IMR-90 (cell line): ENCODE measurements at regions not wholly inside any gene's neighbourhood (a gene's known extent, or its start where the extent isn't known, plus 50 kb on each side); places are given as distances from the start of the nearest gene placed in this dataset.

ENCODE experiments used
- ATAC-seq: fragments of 200-7000 bp; cut with Tn5 transposase; 2 replicates; pipeline ENCODE4 v1.9.1; 2020; ENCODE audit warnings: low read depth, mild to moderate bottlenecking, moderate library complexity
- BruUV-seq: library from RNA; stranded (reverse); fragments of 400-500 nt; replicated peaks from 2 replicates; lab custom pipeline; 2021; lab: Mats Ljungman, UMichigan
- CTCF ChIA-PET: fragments of 300-600 bp; formaldehyde crosslinking; extraction: SDS; loops from one replicate; lab custom pipeline; 2021; ENCODE audit warnings: antibody characterized with exemption; lab: Yijun Ruan, JAX
- POLR2A ChIA-PET: fragments of 300-600 bp; sonication (Branson Sonifier 250); formaldehyde crosslinking; loops from one replicate; lab custom pipeline; 2022; ENCODE audit warnings: antibody characterized with exemption; ENCODE audit not compliant: unreplicated experiment; lab: Charles Lee
- DNase-seq: peaks from one replicate; pipeline ENCODE4 v3.0.0; 2013
- H2AFZ ChIP-seq: replicated peaks from 2 replicates; pipeline ENCODE3; 2013; ENCODE audit warnings: low read length, mild to moderate bottlenecking; ENCODE audit not compliant: poor library complexity
- H2AK5ac ChIP-seq: 2 replicates; pipeline ENCODE4 v1.6.1; 2013; ENCODE audit warnings: low read depth, low read length, inconsistent platforms
- H2AK9ac ChIP-seq: replicated peaks from 2 replicates; pipeline ENCODE3; 2013; ENCODE audit warnings: mild to moderate bottlenecking, low read depth, low read length, moderate library complexity; ENCODE audit not compliant: poor library complexity
- H2BK120ac ChIP-seq: 2 replicates; pipeline ENCODE4 v1.6.1; 2013; ENCODE audit warnings: low read depth, low read length, inconsistent platforms
- H2BK15ac ChIP-seq: 3 replicates; pipeline ENCODE4 v1.6.1; 2013; ENCODE audit warnings: low read depth, low read length, inconsistent platforms
- H2BK20ac ChIP-seq: 2 replicates; pipeline ENCODE4 v1.6.1; 2013; ENCODE audit warnings: low read depth, mild to moderate bottlenecking, inconsistent platforms, low read length, moderate library complexity
- H2BK5ac ChIP-seq: 2 replicates; pipeline ENCODE4 v1.6.1; 2013; ENCODE audit warnings: mild to moderate bottlenecking, low read depth, low read length, inconsistent platforms; ENCODE audit not compliant: poor library complexity, severe bottlenecking
- H3K14ac ChIP-seq: replicated peaks from 2 replicates; pipeline ENCODE4 v1.6.1; 2013; ENCODE audit warnings: low read depth, low read length, inconsistent platforms
- H3K18ac ChIP-seq: 2 replicates; pipeline ENCODE4 v1.6.1; 2013; ENCODE audit warnings: low read depth, low read length, control low read depth
- H3K23ac ChIP-seq: 2 replicates; pipeline ENCODE4 v1.6.1; 2013; ENCODE audit warnings: low read depth, low read length, inconsistent platforms
- H3K27ac ChIP-seq: 2 replicates; pipeline ENCODE4 v1.5.1; 2013; ENCODE audit warnings: mild to moderate bottlenecking, control low read depth, low read length; ENCODE audit not compliant: insufficient read depth
- H3K27me3 ChIP-seq: 2 replicates; pipeline ENCODE4 v1.6.1; 2013; ENCODE audit warnings: low read length; ENCODE audit not compliant: control insufficient read depth, insufficient read depth
- H3K36me3 ChIP-seq: 2 replicates; pipeline ENCODE4 v1.6.1; 2013; ENCODE audit warnings: low read length, mixed read lengths; ENCODE audit not compliant: control insufficient read depth, insufficient read depth
- H3K4ac ChIP-seq: 2 replicates; pipeline ENCODE4 v1.6.1; 2013; ENCODE audit warnings: low read depth, low read length, inconsistent platforms
- H3K4me1 ChIP-seq: 2 replicates; pipeline ENCODE4 v1.6.1; 2013; ENCODE audit warnings: low read length, mixed read lengths; ENCODE audit not compliant: control insufficient read depth, insufficient read depth
- H3K4me2 ChIP-seq: 2 replicates; pipeline ENCODE4 v1.6.1; 2013; ENCODE audit warnings: low read depth, mild to moderate bottlenecking, control low read depth, low read length, moderate library complexity
- H3K4me3 ChIP-seq: 2 replicates; pipeline ENCODE4 v1.5.1; 2013; ENCODE audit warnings: low read depth, mild to moderate bottlenecking, control low read depth, low read length, moderate library complexity; ENCODE audit not compliant: insufficient read depth
- H3K56ac ChIP-seq: 2 replicates; pipeline ENCODE4 v1.6.1; 2013; ENCODE audit warnings: low read length, inconsistent platforms; ENCODE audit not compliant: insufficient read depth; ENCODE audit errors: extremely low read depth
- H3K79me1 ChIP-seq, 2 experiments: 2 replicates each; pipeline ENCODE4 v1.6.1; 2013; ENCODE audit warnings: low read length in 2 of 2, inconsistent platforms in 1 of 2, low read depth in 1 of 2
- H3K9ac ChIP-seq: 2 replicates; pipeline ENCODE4 v1.6.1; 2013; ENCODE audit warnings: low read depth, low read length, control low read depth
- H3K9me1 ChIP-seq: 2 replicates; pipeline ENCODE4 v1.6.1; 2013; ENCODE audit warnings: low read length, inconsistent platforms; ENCODE audit not compliant: insufficient read depth
- H3K9me3 ChIP-seq: 2 replicates; pipeline ENCODE4 v1.6.1; 2013; ENCODE audit warnings: low read length; ENCODE audit not compliant: control insufficient read depth, insufficient read depth
- H4K20me1 ChIP-seq: 2 replicates; pipeline ENCODE4 v1.6.1; 2013; ENCODE audit warnings: low read length, inconsistent platforms; ENCODE audit not compliant: insufficient read depth
- H4K5ac ChIP-seq: 2 replicates; pipeline ENCODE4 v1.6.1; 2013; ENCODE audit warnings: mild to moderate bottlenecking, low read depth, low read length, control low read depth
- H4K8ac ChIP-seq, 2 experiments: 2 replicates each; pipeline ENCODE4 v1.6.1; 2013; ENCODE audit warnings: low read depth in 2 of 2, low read length in 2 of 2, control low read depth in 1 of 2, inconsistent platforms in 1 of 2
- H4K91ac ChIP-seq: 2 replicates; pipeline ENCODE4 v1.6.1; 2013; ENCODE audit warnings: low read depth, low read length, inconsistent platforms; ENCODE audit not compliant: insufficient read depth
- BHLHE40 ChIP-seq: fragments of 150-350 bp; IDR thresholded peaks from 2 replicates; pipeline ENCODE4 v1.6.1; 2016; ENCODE audit warnings: mild to moderate bottlenecking, low read depth, low read length
- CEBPB ChIP-seq: IDR thresholded peaks from 2 replicates; pipeline ENCODE4 v1.6.1; 2012; ENCODE audit warnings: low read depth, low read length, improper control_type of control experiment
- CHD1 ChIP-seq: IDR thresholded peaks from 2 replicates; pipeline ENCODE4 v1.6.1; 2012; ENCODE audit warnings: low read depth, low read length, improper control_type of control experiment
- FOS ChIP-seq: fragments of 150-350 bp; IDR thresholded peaks from 2 replicates; pipeline ENCODE4 v1.6.1; 2016; ENCODE audit warnings: low read depth, low read length
- MAFK ChIP-seq: IDR thresholded peaks from 2 replicates; pipeline ENCODE4 v1.6.1; 2012; ENCODE audit warnings: low read depth, low read length, improper control_type of control experiment
- MAZ ChIP-seq: IDR thresholded peaks from 2 replicates; pipeline ENCODE4 v1.6.1; 2012; ENCODE audit warnings: low read depth, mild to moderate bottlenecking, low read length, improper control_type of control experiment, moderate library complexity, borderline replicate concordance
- MXI1 ChIP-seq: IDR thresholded peaks from 2 replicates; pipeline ENCODE4 v1.6.1; 2012; ENCODE audit warnings: low read depth, mild to moderate bottlenecking, low read length, moderate library complexity, borderline replicate concordance
- POLR2A ChIP-seq: IDR thresholded peaks from 2 replicates; pipeline ENCODE4 v1.6.1; 2012; ENCODE audit warnings: mild to moderate bottlenecking, low read depth, low read length
- RAD21 ChIP-seq: IDR thresholded peaks from 2 replicates; pipeline ENCODE4 v1.6.1; 2012; ENCODE audit warnings: low read length, improper control_type of control experiment
- RCOR1 ChIP-seq: IDR thresholded peaks from 2 replicates; pipeline ENCODE4 v1.6.1; 2012; ENCODE audit warnings: mild to moderate bottlenecking, low read length, improper control_type of control experiment; ENCODE audit not compliant: insufficient replicate concordance
- RFX5 ChIP-seq: IDR thresholded peaks from 2 replicates; pipeline ENCODE4 v1.8.0; 2012; ENCODE audit warnings: low read depth, mild to moderate bottlenecking, low read length, moderate library complexity
- SMC3 ChIP-seq: fragments of 150-350 bp; IDR thresholded peaks from 2 replicates; pipeline ENCODE4 v1.6.1; 2016; ENCODE audit warnings: low read depth, mild to moderate bottlenecking, antibody characterized with exemption, low read length, moderate library complexity
- WGBS, 2 experiments: methylation state at CpG; one replicate each; pipeline versions ENCODE4 v1.1.5 to v1.1.7; 2013; ENCODE audit warnings: missing lambda C conversion rate in 2 of 2; ENCODE audit not compliant: insufficient read length in 1 of 2; ENCODE audit errors: extremely low coverage in 2 of 2; 5-methylcytosine and 5-hydroxymethylcytosine counted together
- dilution Hi-C: fragments of 300-500 bp; cut with HindIII; formaldehyde crosslinking; loops from one replicate; pipeline ENCODE4 v1.14.3; 2018; ENCODE audit warnings: low sequenced_read_pairs; ENCODE audit not compliant: unreplicated experiment
- in situ Hi-C: fragments of 300-500 bp; cut with MboI; formaldehyde crosslinking; loops from 3 replicates; pipeline ENCODE4 v1.14.3; 2019; ENCODE audit warnings: low sequenced_read_pairs, inconsistent platforms, mixed read lengths
- intact Hi-C: fragments of 100-400 bp; cut with micrococcal nuclease; formaldehyde crosslinking; loops from 2 replicates; pipeline ENCODE4 v1.10.0; 2022
- TF ChIP-seq, protein P1 (sequence below): fragments of 150-350 bp; IDR thresholded peaks from 2 replicates; pipeline ENCODE4 v1.6.1; 2016; ENCODE audit warnings: low read depth, mild to moderate bottlenecking, low read length, moderate library complexity, borderline replicate concordance
- TF ChIP-seq, protein P2 (sequence below): fragments of 150-350 bp; IDR thresholded peaks from 2 replicates; pipeline ENCODE4 v1.6.1; 2017; ENCODE audit warnings: mild to moderate bottlenecking, antibody characterized with exemption, low read length, low read depth
- TF ChIP-seq, protein P3 (sequence below): conservative IDR thresholded peaks from 2 replicates; pipeline ENCODE4 v1.5.1; 2012; ENCODE audit warnings: mild to moderate bottlenecking, low read depth, low read length, improper control_type of control experiment

DNA sequence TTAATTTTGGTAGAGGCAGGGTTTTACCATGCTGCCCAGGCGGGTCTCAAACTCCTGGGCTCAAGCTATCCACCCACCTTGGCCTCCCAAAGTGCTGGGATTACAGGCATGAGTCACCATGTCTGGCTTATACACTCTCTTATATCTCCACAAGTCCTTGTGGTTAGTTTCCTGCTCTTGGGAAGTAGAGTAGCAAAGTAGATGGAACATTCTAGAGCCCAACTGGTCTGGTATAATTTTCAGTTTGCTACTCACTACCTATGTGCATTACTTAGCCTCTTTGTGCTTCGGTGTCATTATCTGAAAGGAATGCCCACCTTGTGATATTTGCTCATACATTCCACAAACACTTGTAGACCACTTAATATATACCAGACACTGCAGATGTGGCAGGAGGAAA is 96.6 kb upstream of the IPO9 start:
- DNase-seq = peak; percentile 67
- Histone ChIP-seq H2AFZ (no peak overlapping the region), H3K14ac (no peak overlapping the region), H3K4me2 (no peak overlapping the region), H3K36me3 (peaks cover 5% of the 10 kb centered on the region), H3K4me3 (no peak overlapping the region), H3K56ac (no peak overlapping the region), H2BK15ac (no peak overlapping the region), H4K20me1 (peaks cover 85% of the 10 kb centered on the region), H2AK9ac (no peak overlapping the region), H3K27ac (no peak overlapping the region), H3K23ac (no peak overlapping the region), H3K18ac (no peak overlapping the region), H4K91ac (no peak overlapping the region), H3K27me3 (no peaks in the 10 kb centered on the region), H3K9ac (no peak overlapping the region), H2BK5ac (peak overlapping the region; percentile 31), H3K9me3 (no peaks in the 10 kb centered on the region), H2AK5ac (no peak overlapping the region), H3K4me1 (peaks cover 40% of the 10 kb centered on the region), H2BK20ac (no peak overlapping the region), H3K79me1 (peaks cover 68 to 90% of the 10 kb centered on the region in 2 experiments), H4K5ac (no peak overlapping the region), H2BK120ac (no peak overlapping the region), H3K9me1 (peaks cover 50% of the 10 kb centered on the region), H3K4ac (no peak overlapping the region), H4K8ac (no peak overlapping the region)
- peak; percentile 36 for ATAC-seq
- POLR2A ChIA-PET = no interaction called here
- in situ Hi-C loops = no loop called here
- TF ChIP-seq BHLHE40 (no peak), FOS (no peak), CEBPB (no peak), RFX5 (no peak), SMC3 (no peak), MXI1 (no peak), RAD21 (no peak), MAZ (no peak), MAFK (no peak), CHD1 (no peak), POLR2A (no peak), RCOR1 (no peak)
- TF ChIP-seq, protein P1, sequence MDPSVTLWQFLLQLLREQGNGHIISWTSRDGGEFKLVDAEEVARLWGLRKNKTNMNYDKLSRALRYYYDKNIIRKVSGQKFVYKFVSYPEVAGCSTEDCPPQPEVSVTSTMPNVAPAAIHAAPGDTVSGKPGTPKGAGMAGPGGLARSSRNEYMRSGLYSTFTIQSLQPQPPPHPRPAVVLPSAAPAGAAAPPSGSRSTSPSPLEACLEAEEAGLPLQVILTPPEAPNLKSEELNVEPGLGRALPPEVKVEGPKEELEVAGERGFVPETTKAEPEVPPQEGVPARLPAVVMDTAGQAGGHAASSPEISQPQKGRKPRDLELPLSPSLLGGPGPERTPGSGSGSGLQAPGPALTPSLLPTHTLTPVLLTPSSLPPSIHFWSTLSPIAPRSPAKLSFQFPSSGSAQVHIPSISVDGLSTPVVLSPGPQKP = no peak
- TF ChIP-seq, protein P2, sequence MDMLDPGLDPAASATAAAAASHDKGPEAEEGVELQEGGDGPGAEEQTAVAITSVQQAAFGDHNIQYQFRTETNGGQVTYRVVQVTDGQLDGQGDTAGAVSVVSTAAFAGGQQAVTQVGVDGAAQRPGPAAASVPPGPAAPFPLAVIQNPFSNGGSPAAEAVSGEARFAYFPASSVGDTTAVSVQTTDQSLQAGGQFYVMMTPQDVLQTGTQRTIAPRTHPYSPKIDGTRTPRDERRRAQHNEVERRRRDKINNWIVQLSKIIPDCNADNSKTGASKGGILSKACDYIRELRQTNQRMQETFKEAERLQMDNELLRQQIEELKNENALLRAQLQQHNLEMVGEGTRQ = no peak
- TF ChIP-seq, protein P3, sequence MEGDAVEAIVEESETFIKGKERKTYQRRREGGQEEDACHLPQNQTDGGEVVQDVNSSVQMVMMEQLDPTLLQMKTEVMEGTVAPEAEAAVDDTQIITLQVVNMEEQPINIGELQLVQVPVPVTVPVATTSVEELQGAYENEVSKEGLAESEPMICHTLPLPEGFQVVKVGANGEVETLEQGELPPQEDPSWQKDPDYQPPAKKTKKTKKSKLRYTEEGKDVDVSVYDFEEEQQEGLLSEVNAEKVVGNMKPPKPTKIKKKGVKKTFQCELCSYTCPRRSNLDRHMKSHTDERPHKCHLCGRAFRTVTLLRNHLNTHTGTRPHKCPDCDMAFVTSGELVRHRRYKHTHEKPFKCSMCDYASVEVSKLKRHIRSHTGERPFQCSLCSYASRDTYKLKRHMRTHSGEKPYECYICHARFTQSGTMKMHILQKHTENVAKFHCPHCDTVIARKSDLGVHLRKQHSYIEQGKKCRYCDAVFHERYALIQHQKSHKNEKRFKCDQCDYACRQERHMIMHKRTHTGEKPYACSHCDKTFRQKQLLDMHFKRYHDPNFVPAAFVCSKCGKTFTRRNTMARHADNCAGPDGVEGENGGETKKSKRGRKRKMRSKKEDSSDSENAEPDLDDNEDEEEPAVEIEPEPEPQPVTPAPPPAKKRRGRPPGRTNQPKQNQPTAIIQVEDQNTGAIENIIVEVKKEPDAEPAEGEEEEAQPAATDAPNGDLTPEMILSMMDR = no peak
- intact Hi-C loops = no loop called here
- no CpG with 5 or more reads among the region's 2 CpGs for WGBS, 2 experiments
- no TSS peak for BruUV-seq
- CTCF ChIA-PET = interaction anchor here (0.7 kb wide), 1 partner anchor 1535 kb away, joined by 3 read pairs; no protein-coding TSS in a partner anchor
- dilution Hi-C loops = no loop called here
